ENCODE measurements at regions not wholly inside any gene's neighbourhood (a gene's known extent, or its start where the extent isn't known, plus 50 kb on each side); places are given as distances from the start of the nearest gene placed in this dataset.

DNA sequence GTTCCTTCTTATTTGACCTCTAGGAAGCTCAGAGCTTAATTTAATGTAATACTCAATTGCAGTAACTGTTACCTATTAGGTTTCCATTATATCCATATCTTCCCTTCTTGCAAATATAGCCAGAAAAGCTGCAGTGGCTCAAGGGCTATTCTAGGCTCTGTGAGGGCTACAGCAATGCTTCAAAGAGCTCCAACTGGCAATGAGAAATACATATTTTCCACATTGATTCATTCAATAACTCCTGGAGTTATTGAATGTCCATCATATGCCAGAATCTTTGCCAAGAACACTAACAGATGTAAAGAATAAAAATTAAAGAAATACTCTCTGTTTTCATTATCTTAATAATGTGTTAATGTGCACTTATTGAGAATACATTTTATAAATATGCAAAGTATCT lies 396.9 kb upstream of the PAPPA start:
- no peaks in the 10 kb centered on the region for H3K4me1 ChIP-seq (ENCODE audit: control insufficient read depth, extremely low read depth, insufficient read depth, low read length)
- H3K9me3 ChIP-seq (ENCODE audit: control insufficient read depth, low read depth, low read length), result no peaks in the 10 kb centered on the region
- no peak overlapping the region for H3K4me3 ChIP-seq (ENCODE audit: control insufficient read depth in 2 of 3, extremely low read depth in 1 of 3, insufficient read depth in 2 of 3, low read depth in 1 of 3, low read length in 3 of 3)
- FAIRE-seq (no peak), DNase-seq (ENCODE audit: low read depth, low spot score) (no peak)
- no peak overlapping the region for H2AFZ ChIP-seq (ENCODE audit: control insufficient read depth, low read length)
- no peaks in the 10 kb centered on the region for H4K20me1 ChIP-seq (ENCODE audit: control insufficient read depth, extremely low read depth, insufficient read depth, low read length)
- H3K4me2 ChIP-seq (ENCODE audit: control insufficient read depth, extremely low read depth, insufficient read depth, low read depth, low read length), result no peak overlapping the region
- no peak overlapping the region for H3K9ac ChIP-seq (ENCODE audit: control insufficient read depth, extremely low read depth, insufficient read depth, low read length)
- no peaks in the 10 kb centered on the region for H3K9me1 ChIP-seq (ENCODE audit: control insufficient read depth, extremely low read depth, insufficient read depth, low read length)
- H3K27ac ChIP-seq (ENCODE audit: control insufficient read depth, insufficient read depth, low read length), result no peak overlapping the region
- dilution Hi-C loops (cut with MboI; ENCODE audit: extremely low pct_ligation_motif_present, low sequenced_read_pairs), result no loop called here
- H3K79me2 ChIP-seq (ENCODE audit: control insufficient read depth, insufficient read depth, low read length), result no peaks in the 10 kb centered on the region
- H3K27me3 ChIP-seq (ENCODE audit: control insufficient read depth, extremely low read depth, insufficient read depth, low read length), result no peaks in the 10 kb centered on the region
- TF ChIP-seq EZH2 (IDR thresholded peaks at IDR 0.05; ENCODE audit: low read length), result no peak
- TF ChIP-seq, protein P1, sequence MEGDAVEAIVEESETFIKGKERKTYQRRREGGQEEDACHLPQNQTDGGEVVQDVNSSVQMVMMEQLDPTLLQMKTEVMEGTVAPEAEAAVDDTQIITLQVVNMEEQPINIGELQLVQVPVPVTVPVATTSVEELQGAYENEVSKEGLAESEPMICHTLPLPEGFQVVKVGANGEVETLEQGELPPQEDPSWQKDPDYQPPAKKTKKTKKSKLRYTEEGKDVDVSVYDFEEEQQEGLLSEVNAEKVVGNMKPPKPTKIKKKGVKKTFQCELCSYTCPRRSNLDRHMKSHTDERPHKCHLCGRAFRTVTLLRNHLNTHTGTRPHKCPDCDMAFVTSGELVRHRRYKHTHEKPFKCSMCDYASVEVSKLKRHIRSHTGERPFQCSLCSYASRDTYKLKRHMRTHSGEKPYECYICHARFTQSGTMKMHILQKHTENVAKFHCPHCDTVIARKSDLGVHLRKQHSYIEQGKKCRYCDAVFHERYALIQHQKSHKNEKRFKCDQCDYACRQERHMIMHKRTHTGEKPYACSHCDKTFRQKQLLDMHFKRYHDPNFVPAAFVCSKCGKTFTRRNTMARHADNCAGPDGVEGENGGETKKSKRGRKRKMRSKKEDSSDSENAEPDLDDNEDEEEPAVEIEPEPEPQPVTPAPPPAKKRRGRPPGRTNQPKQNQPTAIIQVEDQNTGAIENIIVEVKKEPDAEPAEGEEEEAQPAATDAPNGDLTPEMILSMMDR (optimal IDR thresholded peaks at IDR 0.05 in 1 of 3, IDR thresholded peaks at IDR 0.05 in 1 of 3, conservative IDR thresholded peaks at IDR 0.05 in 1 of 3; ENCODE audit: extremely low read depth in 1 of 3, insufficient read depth in 2 of 3, low read length in 3 of 3), result no peak
- no peaks in the 10 kb centered on the region for H3K36me3 ChIP-seq (ENCODE audit: control insufficient read depth in 2 of 2, extremely low read depth in 1 of 2, insufficient read depth in 2 of 2, low read length in 2 of 2)

DNA sequence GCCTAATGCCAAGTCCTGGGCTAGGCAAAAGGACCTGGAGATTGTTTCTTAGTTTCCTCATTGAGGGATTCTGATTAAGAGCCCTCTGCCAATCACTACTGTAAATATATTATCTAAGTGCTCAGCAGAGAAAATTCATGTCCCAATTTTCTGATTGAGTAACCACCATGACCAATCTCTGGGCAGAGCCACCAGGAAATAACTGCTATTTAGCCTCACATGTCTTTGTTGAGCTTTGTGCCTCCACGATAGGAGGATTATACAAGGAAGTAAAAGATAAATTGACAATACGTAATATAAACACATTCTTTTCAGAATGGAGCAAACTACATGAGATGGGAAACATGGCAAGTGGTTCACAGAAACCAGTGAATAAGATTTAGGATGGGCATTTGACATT lies 396.1 kb upstream of the PAPPA start:
- no peaks in the 10 kb centered on the region for H3K9me1 ChIP-seq (ENCODE audit: control insufficient read depth, extremely low read depth, insufficient read depth, low read length)
- no peaks in the 10 kb centered on the region for H3K9me3 ChIP-seq (ENCODE audit: control insufficient read depth, low read depth, low read length)
- TF ChIP-seq, protein P1 (optimal IDR thresholded peaks at IDR 0.05 in 1 of 3, IDR thresholded peaks at IDR 0.05 in 1 of 3, conservative IDR thresholded peaks at IDR 0.05 in 1 of 3; ENCODE audit: extremely low read depth in 1 of 3, insufficient read depth in 2 of 3, low read length in 3 of 3), result no peak
- TF ChIP-seq EZH2 (IDR thresholded peaks at IDR 0.05; ENCODE audit: low read length), result no peak
- DNase-seq (ENCODE audit: low read depth, low spot score), result no peak
- no peaks in the 10 kb centered on the region for H4K20me1 ChIP-seq (ENCODE audit: control insufficient read depth, extremely low read depth, insufficient read depth, low read length)
- no peaks in the 10 kb centered on the region for H3K27me3 ChIP-seq (ENCODE audit: control insufficient read depth, extremely low read depth, insufficient read depth, low read length)
- H3K4me1 ChIP-seq (ENCODE audit: control insufficient read depth, extremely low read depth, insufficient read depth, low read length), result no peaks in the 10 kb centered on the region
- H3K4me2 ChIP-seq (ENCODE audit: control insufficient read depth, extremely low read depth, insufficient read depth, low read depth, low read length), result no peak overlapping the region
- no peak for FAIRE-seq
- no peak overlapping the region for H3K9ac ChIP-seq (ENCODE audit: control insufficient read depth, extremely low read depth, insufficient read depth, low read length)
- H3K4me3 ChIP-seq (ENCODE audit: control insufficient read depth in 2 of 3, extremely low read depth in 1 of 3, insufficient read depth in 2 of 3, low read depth in 1 of 3, low read length in 3 of 3), result no peak overlapping the region
- dilution Hi-C loops (cut with MboI; ENCODE audit: extremely low pct_ligation_motif_present, low sequenced_read_pairs), result no loop called here
- no peak overlapping the region for H2AFZ ChIP-seq (ENCODE audit: control insufficient read depth, low read length)
- no peaks in the 10 kb centered on the region for H3K79me2 ChIP-seq (ENCODE audit: control insufficient read depth, insufficient read depth, low read length)
- no peak overlapping the region for H3K27ac ChIP-seq (ENCODE audit: control insufficient read depth, insufficient read depth, low read length)
- H3K36me3 ChIP-seq (ENCODE audit: control insufficient read depth in 2 of 2, extremely low read depth in 1 of 2, insufficient read depth in 2 of 2, low read length in 2 of 2), result no peaks in the 10 kb centered on the region
